ENCODE measurements at regions not wholly inside any gene's neighbourhood (a gene's known extent, or its start where the extent isn't known, plus 50 kb on each side); places are given as distances from the start of the nearest gene placed in this dataset.
A peak's percentile ranks its signal among the peaks of the same experiment; 100 is the strongest.

DNA sequence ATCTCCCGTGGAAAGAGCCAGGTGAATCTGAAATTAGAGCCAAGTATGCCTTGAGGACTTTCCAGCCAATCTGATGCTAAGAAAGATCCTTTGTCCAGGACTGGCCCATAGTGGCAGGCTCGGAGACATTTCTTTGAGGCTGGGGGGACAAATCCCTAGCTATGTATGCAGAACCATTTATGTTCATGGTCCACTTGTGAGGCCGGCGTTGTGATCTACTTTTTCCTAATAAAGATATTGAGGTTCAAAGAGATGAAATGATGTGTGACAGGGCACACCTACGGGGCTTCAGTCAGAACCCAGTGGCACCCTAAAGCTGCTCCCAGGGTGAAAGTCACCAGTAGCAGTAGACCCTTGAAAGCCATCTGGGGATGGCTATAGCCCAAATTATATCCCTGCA lies 120.3 kb upstream of the MAFB start:
- FAIRE-seq: no peak
- TF ChIP-seq, protein P1, sequence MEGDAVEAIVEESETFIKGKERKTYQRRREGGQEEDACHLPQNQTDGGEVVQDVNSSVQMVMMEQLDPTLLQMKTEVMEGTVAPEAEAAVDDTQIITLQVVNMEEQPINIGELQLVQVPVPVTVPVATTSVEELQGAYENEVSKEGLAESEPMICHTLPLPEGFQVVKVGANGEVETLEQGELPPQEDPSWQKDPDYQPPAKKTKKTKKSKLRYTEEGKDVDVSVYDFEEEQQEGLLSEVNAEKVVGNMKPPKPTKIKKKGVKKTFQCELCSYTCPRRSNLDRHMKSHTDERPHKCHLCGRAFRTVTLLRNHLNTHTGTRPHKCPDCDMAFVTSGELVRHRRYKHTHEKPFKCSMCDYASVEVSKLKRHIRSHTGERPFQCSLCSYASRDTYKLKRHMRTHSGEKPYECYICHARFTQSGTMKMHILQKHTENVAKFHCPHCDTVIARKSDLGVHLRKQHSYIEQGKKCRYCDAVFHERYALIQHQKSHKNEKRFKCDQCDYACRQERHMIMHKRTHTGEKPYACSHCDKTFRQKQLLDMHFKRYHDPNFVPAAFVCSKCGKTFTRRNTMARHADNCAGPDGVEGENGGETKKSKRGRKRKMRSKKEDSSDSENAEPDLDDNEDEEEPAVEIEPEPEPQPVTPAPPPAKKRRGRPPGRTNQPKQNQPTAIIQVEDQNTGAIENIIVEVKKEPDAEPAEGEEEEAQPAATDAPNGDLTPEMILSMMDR (IDR thresholded peaks at IDR 0.05; ENCODE audit: insufficient read depth, low read length, severe bottlenecking): no peak
- no peak for DNase-seq (ENCODE audit: low read depth)

DNA sequence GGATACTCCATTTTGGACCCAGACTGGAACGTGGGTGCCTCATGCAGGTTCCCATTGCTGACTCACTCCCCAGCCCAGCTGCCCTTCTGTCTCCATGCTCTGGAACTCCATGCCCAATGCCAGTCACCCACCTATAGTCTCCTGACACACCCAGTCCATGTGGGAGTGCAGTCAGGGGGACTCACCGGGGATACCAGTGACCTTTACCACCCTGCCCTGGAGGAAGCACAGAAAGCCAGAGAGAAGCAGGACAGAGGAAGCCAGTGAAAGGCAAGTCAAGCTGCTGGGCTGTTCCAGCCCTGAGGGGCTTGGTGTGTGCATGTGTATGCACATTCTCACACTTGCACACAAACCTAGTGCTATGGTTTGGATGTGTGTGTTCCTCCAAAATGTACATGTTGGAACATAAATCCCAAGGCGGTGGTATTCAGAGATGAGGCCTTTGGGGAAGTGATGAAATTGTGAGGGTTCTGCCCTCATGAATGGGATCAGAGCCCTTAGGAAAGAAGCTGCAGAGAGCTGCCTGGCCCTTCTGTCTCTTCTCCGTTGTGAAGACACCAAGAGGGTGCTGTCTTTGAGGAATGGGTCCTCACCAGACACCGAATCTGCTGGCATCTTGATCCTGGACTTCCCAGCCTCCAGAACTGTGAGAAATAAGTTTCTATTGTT lies 121.4 kb upstream of the MAFB start:
- Histone ChIP-seq H3K4me3 (ENCODE audit: low read depth, low read length) (no peak overlapping the region), H3K36me3 (ENCODE audit: control insufficient read depth, insufficient read depth, low read length) (no peaks in the 10 kb centered on the region), H3K27me3 (ENCODE audit: control insufficient read depth, insufficient read depth, low read length) (no peaks in the 10 kb centered on the region)
- DNase-seq (ENCODE audit: low read depth) (no peak), FAIRE-seq (no peak)
- TF ChIP-seq, protein P1 (IDR thresholded peaks at IDR 0.05; ENCODE audit: insufficient read depth, low read length, severe bottlenecking): no peak

More for the DNA sequence above, 120.3 kb upstream of the MAFB start:
- Histone ChIP-seq H3K4me3 (ENCODE audit: low read depth, low read length) (no peak overlapping the region), H3K36me3 (ENCODE audit: control insufficient read depth, insufficient read depth, low read length) (no peaks in the 10 kb centered on the region), H3K27me3 (ENCODE audit: control insufficient read depth, insufficient read depth, low read length) (no peaks in the 10 kb centered on the region)

DNA sequence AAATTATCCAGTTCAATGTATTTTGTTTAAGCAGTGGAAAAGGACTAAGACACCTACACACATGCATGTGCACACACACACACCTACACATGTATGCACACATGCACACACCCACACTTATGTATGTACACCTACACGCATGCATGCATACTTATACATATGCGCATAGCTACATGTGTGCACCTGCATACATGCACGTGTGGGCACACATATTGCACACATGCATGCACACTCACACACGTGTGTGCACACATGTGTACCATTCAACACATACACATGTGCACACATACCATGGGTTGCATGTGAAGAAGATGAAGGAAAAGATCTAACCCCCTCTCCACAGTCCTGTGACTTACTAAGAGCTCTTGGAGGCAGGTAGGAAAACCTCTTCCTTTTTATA lies 122.0 kb upstream of the MAFB start:
- no peak for DNase-seq (ENCODE audit: low read depth)
- TF ChIP-seq, protein P1 (IDR thresholded peaks at IDR 0.05; ENCODE audit: insufficient read depth, low read length, severe bottlenecking): no peak
- Histone ChIP-seq H3K36me3 (ENCODE audit: control insufficient read depth, insufficient read depth, low read length) (no peaks in the 10 kb centered on the region), H3K27me3 (ENCODE audit: control insufficient read depth, insufficient read depth, low read length) (no peaks in the 10 kb centered on the region), H3K4me3 (ENCODE audit: low read depth, low read length) (no peak overlapping the region)
- FAIRE-seq: peak; percentile 93

DNA sequence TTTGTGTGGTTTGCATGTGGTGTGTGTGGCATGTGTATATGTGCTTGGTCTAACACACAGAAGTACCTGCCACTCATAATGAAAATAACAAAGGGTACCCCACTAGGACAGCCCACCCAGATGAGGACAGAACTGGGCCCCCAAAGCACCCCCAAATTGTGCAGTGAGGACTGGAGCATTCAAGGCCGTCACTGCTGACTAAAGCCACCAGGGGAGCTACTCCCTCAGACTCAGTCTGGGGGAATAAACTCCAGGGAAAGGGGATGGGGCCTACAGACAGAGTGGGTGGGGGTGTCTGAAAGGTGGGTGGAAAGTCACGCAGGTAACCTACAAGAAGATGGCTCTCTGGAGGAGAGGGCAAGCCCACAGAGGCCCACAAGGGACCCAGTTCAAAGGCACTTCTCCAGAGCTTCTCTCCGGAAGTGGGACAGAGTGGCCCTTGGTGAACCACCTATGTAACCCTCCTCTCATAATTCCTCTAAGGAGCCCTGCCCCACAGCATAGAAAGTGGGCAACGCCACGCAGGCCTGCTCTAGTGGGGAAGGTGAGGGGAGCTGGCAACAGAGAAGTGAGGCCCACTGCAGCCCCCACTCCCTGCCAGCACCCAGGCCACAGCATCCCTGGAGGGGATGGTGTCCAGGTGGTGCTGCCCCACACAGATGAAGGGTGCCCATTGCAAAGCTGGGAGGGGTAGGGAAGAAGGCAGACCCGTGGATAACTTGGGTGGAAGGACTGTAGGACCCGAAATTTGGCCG lies 122.8 kb upstream of the MAFB start:
- TF ChIP-seq, protein P1 (IDR thresholded peaks at IDR 0.05; ENCODE audit: insufficient read depth, low read length, severe bottlenecking): no peak
- DNase-seq (ENCODE audit: low read depth): no peak
- Histone ChIP-seq H3K4me3 (ENCODE audit: low read depth, low read length) (no peak overlapping the region), H3K36me3 (ENCODE audit: control insufficient read depth, insufficient read depth, low read length) (no peaks in the 10 kb centered on the region), H3K27me3 (ENCODE audit: control insufficient read depth, insufficient read depth, low read length) (no peaks in the 10 kb centered on the region)
- no peak for FAIRE-seq

DNA sequence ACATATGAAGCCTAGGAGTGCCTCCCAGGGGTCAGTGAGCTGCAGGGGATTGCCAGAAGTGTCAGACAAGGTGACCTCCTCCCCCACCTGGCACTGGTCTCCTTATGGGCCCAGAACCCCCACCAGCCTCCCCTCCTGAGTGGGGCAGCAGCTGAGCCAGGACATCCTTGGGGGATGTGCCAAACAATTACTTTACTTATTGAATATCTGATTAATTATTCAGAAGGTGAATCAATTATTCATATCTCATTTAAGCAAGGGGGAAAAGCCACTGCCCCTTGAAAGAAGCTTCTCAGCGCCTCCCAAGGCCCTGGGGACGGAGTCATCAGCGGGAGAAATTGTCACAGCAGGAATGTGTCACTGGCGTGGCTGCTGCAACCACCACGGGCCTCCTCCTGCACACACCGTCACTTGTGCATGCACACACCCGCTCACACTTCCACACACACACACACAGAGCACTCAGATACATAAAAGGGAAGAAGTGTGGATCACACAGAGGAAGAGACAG lies 123.4 kb upstream of the MAFB start:
- DNase-seq (ENCODE audit: low read depth) (no peak), FAIRE-seq (no peak)
- H3K27me3 ChIP-seq (ENCODE audit: control insufficient read depth, insufficient read depth, low read length): no peaks in the 10 kb centered on the region
- H3K36me3 ChIP-seq (ENCODE audit: control insufficient read depth, insufficient read depth, low read length): no peaks in the 10 kb centered on the region
- H3K4me3 ChIP-seq (ENCODE audit: low read depth, low read length): no peak overlapping the region
- TF ChIP-seq, protein P1 (IDR thresholded peaks at IDR 0.05; ENCODE audit: insufficient read depth, low read length, severe bottlenecking): no peak
